Smooth muscle cell (in vitro differentiated cells): ENCODE measurements at regions not wholly inside any gene's neighbourhood (a gene's known extent, or its start where the extent isn't known, plus 50 kb on each side); places are given as distances from the start of the nearest gene placed in this dataset. TPM values are rescaled to one million over a fixed set of nuclear protein-coding genes. Genes with fewer than 3 reads are reported as not detected.

Experiments
- microRNA-seq: library from miRNA; unstranded; fragments of <30 nt; microRNA quantifications from one replicate; pipeline ENCODE4, GENCODE V29; 2016; ENCODE audit warnings: borderline number of aligned reads
- small RNA-seq: library from RNA; depleted of rRNA; stranded (forward); fragments of <200 nt; gene quantifications from one replicate; pipeline ENCODE3, GENCODE V24; 2014

Small RNA genes in the stretch of these regions (microRNA-seq; reads per million reads assigned to microRNA genes)
- gene MIR1302-6: not detected

Small RNA genes in the stretch of these regions (small RNA-seq; reads per million reads assigned to genes)
- not detected for gene MIR1302-6
